Stimulated activated CD4-positive, alpha-beta T cell treated with anti-CD3 and anti-CD28 coated beads, Interleukin-12 subunit alpha, Interleukin-12 subunit beta, amount 100 ng/mL, for 48 hours (primary cell): ENCODE measurements at regions not wholly inside any gene's neighbourhood (a gene's known extent, or its start where the extent isn't known, plus 50 kb on each side); places are given as distances from the start of the nearest gene placed in this dataset.
"Not testable (repeated sequence)": the region's sequence is repeated elsewhere in the genome, so short reads cannot be mapped to it uniquely, and the experiment has no call there.

ENCODE experiments used
- DNase-seq, 3 donors: peaks; one replicate each; pipeline ENCODE4 v3.0.0-alpha.2; 2020; ENCODE audit warnings: low read depth in 2 of 3, low spot score in 1 of 3

DNA sequence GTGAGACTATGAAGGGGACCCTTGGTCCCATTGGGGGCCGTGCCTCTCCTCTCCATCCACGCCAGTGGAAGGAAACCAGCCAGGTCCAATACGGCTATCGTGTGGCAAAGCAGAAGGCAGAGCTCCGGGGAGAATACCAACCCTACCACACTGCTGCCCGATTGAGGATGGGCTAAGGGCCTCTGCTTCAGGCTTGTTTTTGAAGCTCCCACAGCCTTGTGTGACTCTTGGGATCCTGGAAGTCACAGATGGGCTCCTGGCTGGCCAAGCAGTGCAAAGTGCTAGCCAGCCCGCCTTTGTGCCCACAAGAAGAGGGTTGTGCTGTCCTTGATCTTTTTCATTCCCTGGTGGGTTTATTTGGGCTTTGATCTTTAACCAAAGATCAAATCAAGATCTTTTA, 70.6 kb upstream of the ID2 start:
- DNase-seq, result no peak

DNA sequence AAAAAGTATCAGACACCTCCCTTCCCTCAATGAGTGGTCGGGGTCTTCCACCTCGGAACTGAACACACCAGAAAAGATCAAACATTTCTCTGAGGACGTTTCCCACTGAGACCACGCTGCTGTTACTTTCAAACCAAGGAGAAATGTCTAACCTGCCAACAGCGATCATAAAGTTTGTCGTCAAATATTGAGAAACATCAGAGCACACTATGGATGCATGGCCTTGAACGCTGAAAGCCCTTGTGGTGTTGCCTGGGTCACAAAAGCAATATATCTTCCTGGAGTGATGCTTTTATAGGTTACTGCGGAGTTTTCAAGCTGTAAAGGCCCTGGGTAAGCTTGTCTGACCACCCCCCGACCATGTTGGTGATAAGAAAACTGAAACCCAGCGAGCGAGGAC, 70.2 kb upstream of the ID2 start:
- no peak for DNase-seq

DNA sequence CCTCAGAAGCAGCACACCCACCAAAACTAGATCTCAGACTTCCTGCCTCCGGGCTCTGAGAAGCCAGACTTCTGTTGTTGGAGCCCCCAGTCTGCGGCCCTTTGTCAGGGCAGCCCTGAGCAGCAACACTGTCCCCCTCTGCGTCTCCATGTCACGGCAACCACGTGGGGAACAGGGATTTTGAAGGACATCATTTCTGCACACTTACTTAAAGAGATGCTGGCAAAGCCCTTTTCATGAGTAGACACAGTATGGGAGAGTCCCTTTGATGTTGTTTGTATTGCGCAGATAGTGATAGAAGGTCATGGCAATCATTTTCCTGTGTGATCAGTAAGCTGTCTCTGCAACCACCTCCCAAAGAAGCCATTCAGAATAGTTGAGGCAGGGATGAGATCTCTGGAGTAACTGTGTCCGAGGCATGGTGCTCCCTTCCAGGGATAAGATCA, 69.1 kb upstream of the ID2 start:
- DNase-seq, result no peak

DNA sequence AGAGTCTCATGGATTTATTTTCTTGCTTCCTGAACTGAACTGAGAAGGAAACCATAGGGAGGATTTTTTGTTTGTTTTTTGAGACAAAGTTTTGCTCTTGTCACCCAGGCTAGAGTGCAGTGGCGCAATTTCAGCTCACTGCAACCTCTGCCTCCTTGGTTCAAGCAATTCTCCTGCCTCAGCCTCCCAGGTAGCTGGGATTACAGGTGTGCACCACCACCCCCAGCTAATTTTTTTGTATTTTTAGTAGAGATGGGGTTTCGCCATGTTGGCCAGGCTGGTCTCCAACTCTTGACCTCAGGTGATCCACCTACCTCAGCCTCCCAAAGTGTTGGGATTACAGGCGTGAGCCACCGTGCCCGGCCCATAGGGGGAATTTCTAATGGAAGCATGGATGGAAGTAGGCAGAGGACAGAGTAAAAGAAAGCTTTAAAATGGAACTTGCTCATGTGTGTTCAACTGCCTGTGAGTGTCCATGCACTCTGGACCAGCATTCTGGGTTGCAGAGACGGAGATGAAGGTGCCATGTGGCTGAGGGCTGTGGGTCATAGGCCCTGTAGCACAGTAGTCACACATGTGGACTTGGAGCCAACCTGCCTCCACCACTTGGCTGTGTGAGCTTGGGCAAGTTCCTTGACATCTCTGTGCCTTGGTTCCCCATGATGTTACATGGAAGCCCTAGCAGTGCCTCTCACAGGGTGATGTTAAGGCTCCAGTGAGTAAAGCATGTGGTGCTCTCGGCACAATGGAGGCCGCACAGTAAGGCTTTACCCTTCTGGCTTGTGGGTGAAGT, 68.5 kb upstream of the ID2 start:
- DNase-seq, result not testable (repeated sequence)

DNA sequence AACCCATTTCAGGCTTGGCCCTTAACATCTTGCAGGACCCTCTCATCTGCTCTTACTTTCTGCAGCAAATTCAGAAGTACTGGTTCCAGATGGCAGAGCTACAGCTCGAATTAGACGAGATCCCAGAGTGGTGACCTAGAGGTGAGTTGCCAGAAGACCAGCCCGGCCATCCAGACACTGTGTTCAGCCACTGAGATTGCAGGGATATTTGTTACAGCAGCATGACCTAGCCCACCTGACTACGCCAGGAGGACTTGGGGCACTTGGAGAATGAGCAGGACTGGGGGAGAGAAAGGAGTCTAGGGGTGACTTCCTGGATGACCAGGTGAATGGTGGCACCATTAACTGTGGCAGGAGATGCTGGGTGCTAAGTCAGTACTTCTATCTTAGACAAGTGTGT, 67.2 kb upstream of the ID2 start:
- DNase-seq, result no peak

DNA sequence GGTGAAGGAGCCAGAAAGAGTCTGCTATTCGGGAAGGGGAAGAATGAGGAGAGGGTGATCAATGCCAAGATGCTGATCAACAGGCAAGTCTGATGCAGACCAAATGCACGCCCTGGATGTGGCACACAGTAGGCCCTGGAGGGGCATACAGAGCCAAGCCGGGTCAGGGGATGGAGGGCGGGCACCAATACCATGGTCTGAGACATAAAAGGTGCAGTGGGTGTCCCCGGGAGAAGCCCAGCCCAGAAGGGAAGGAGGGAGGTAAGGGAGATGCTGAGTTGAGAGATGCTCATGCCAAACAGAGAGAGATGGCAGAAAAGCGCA, 66.6 kb upstream of the ID2 start:
- DNase-seq, result no peak

DNA sequence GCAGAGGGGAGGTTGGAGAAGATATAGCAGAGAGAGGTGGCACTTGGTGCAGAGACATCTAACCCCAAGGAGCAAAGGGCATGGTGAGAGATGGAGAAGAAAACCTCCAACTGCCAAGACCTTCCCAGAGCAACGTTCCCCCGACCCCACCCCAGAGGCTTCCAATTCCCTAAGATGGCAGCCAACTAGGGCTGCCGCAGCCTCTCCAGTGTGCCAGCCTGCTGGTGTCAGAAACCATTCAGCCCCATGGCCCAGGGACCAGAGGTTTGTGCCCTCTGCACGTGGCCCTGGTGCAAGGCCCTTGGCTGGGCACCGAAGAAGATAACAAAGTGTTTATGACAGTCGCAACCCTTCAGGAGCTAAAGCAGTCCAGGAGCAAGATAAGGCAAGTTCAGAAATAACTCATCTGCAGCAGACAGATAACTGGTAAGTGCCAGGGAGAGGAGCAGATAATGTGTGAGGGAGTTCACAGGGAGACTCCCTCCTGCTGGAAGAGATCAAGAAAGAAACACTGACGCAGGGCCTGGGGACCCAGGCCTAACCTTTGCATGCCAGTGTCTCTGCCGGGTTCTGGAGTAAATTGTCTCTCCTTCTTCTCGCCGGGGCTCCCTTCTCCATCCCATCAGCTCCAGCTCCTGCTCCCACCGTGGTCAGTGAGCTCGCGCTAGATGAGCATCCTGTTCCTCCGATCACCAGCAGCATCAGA, 66.1 kb upstream of the ID2 start:
- no peak for DNase-seq

DNA sequence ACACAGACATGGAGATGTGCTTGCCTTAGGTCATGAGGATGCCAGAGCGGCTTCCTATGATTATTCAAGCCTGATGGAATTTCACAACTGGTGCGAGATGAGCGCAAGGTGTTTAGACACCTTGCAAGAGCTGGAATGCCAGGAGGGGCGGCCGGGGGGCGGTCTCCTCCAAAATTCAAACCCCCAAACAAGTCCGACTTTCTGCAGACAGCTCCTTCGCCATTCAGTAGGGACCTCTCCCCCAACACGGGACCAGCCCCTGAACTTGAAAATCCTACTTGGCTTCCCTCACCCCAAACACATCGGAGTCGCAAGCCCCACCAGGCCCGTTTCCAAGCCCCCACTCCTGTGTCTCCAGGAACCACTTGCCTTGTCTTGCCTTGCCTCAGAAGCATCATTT, 64.8 kb upstream of the ID2 start:
- no peak for DNase-seq

DNA sequence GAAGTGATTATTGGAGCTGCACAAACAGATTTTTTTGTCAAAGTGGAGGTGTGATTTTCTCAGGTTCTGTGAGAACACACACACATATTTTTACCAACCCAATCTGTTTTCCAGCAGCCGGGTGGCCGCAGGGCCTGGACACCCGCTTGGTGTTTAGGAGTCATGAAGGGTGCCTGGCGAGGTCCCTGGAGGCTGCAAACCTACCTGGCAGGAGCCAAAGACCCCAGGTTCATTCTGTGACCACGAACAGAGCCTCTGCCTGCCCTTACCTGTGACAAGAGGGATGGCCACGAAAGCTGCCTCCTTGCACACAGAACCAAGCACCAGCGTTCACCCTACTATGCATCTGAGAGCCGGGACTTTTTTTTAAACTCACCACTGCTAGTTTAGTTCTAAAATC, 64.3 kb upstream of the ID2 start:
- DNase-seq, result no peak

DNA sequence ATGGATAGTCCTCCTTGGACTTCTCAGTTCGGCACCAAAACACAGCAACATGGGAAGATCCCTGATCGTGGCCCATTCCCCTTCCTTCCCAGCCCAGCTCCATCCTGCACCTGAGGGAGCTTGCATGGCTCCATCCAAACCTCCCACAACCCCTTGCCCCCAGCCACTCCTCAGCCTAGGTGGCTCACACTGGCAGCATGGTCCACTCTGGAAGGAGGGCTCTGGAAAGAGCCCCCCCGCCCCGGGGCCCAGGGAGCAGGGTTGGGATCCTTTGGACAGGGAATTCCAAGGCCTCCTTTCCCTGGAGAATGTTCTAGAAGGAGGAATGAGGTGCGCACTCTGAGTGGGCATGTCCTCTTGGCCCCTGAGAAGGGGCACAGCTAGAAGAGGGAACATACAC, 62.8 kb upstream of the ID2 start:
- DNase-seq, result no peak

DNA sequence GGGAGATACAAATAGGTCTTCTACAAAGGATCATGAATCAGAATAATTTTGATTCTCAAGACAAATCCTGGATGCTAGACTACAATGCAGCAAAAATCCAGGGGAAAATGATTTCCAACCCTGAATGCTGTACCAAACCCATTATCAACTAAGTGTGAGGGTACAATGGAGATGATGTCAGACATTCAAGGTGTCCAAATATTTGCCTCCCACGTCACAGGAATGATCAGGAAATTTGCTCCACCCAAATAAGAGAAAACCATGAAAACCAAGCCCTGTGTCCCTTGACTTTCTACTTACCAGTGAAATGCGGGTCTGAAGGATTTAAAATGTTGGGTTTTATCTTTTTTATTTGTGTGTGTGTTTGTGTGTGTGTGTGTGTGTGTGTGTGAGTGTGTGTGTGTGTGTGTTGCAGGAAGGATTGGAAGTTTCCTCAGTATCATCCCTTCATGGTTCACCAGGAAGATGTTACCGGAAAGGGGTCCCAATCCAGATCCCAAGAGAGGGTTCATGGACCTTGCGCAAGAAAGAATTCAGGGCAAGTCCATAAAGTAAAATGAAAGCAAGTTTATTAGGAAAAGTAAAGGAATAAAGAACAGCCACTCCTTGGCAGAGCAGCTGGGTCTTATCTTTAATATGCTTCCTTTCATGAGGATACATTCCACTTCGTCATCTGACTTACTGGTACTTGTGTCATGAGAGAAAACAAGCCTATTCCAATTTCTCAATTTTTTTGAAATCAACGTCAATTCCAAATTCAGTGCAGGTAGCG, 61.1 kb upstream of the ID2 start:
- DNase-seq, result no peak

DNA sequence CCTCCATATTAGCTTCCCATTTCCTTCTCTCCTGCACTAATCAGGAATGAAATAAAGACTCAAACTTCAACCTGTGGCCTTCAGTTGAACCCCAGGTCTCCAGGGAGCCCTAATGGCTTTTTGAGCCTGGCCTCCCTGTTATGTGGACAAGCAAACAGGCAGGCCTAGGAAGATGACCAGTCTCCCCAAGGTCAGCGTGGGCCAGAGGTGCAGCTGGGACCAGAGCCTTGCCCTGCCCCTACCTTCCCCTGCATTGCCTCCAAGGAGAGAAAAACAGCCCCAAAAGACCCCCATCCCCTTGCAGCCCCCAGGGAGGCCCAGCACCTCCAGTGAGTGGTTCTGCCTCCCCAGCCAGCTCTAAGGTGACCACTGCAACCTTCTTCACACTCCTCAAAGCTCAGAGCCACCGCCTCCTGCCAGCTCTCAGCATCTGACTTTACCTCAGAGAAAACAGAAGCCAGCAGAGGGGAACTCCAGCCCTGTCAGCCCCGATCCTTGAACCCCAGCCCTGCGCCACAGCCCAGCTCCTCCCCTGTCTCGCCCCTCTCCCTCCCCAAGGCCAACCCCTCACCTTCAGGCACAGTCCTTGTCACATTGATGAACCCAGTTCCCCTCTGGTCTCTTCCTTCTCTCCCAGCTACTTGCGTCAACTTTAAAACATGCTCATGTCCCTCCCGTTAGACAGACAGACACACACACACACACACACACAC, 59.5 kb upstream of the ID2 start:
- DNase-seq, result no peak

DNA sequence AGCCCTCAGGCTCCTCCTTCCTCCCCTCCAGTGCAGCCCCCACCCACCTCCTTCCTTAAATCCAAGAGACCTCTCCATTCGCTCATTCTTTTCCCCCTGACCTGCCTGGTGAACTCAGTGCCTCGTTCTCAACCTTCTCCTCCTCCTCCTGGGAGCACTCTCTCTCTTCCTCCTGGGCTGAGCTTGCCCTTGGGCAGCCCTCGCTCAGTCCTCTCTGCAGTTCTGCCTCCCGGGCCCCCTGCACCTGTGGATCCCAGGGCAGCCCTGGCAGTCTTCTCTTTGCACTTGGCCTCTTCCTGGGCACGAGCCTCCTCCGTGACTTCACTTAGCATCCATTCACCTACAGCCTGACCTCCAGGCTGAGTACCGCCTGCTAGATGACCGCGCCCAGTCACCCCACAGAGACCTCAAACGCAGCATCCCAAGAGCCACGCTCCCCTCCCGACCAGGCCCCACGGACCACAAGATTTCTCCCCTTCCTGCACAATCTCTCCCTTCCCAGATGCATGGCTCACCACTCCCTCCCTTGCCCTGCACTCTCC, 58.9 kb upstream of the ID2 start:
- no peak for DNase-seq

DNA sequence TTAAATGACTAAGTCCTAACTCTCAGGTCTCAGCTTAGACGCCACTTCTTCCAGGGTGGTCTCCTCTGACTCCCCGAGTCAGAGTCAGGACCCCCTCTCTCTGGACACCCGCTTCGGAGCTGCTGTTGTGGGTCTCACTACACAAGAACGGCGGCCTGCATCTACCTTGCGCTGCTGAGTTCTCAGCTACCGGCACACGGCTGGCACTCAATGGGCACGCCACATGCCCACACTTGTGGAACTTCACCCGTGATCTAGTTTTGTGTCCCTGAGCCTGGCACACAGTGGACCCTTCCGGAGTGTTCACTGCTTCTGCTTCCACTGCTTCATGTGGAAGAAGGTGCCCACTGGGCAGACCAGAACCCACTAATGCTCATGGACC, 58.3 kb upstream of the ID2 start:
- no peak for DNase-seq

DNA sequence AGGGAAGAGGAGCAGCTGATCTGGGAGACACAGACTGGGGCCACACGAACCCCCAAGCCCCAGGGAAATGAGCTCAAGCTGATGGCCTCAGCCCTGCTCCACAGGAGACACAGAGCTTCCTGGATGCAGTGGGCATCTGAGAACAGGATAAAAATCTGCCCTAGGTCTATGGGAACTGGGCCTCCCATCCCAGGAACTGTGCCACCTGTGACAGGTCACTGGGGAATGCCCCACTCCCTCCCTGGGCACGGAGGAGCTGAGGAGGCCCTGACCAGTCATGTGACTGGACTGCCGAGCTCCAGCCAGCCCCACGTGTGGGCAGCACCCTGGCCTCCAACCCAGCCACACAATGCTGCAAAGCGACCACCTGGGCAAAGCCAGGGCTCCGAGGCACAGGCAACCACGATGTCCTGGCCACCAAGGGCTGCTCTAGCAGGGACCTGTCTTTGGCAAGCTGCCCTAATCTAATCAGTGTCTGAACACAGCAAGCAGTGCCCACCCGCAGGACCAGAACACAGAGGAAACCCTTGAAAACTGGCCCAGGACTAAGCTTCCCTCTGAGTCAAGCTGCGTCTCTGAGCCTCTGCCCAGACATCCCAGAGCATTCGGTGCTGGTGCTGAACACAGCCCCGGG, 57.8 kb upstream of the ID2 start:
- DNase-seq, result no peak

DNA sequence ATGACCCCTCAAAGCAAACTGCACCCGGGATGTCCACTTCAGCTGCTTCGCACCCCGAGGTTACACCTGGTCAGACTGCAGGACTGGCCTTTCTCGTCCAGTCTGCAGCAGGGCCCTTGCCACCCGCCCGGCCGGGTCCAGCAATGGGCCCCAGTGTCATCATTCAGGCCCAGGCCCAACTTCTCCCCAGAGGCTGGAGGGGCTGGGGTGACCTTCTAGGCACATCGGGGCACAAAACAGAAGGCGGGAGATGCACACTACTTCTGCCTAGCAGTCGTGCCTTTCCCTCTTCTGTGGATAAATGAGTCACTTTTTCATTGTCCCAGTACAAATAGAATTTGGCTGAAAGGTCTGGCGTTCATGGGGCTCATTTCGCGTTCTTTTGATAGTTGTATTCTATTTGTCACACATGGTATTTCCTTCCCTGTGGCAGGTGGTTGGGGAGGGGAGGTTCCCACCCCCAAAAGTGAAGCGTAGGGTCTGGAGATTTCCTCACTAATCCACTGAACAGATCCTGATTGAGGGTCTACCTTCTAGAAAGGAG, 56.9 kb upstream of the ID2 start:
- DNase-seq, result no peak

DNA sequence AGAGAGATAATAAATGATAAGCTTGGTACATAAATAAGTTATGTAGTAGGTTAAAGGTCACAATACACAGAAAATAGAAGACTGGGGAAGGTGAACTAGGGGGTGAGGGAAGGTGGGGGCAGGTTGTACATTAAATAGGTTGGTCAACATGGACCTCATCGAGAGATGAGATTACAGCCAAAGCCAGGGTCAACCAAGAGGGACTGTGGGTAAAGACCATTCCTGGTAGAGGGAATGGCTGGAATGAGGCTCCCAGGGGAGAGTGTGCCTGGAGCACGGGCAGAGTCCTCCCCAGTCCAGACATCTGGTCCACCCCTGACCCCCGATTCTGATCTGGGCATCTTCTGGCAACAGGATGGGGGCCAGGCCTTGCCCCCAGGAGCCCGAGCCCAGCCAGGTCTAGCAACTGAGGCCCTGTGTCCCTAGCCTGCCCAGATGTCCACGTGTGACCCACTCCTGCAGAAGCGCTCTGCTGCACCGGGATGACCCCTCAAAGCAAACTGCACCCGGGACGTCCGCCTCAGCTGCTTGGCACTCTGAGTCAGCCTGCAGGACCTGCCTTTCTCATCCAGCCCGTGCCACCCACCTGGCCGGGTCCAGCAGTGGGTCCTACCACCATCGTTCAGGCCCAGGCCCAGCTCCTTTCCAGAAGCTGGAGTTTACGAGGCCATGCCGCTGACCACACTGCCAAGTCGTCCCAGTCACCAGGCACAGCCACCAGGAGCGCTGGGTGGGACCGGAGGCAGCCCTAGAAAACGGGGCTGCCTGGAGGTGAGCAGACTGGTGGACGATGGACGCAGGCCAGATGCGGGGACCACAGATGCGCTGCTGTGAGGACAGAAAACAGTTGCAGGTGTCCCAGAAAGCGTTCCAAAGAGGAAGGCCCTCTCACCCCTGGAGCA, 56.2 kb upstream of the ID2 start:
- DNase-seq, result no peak

DNA sequence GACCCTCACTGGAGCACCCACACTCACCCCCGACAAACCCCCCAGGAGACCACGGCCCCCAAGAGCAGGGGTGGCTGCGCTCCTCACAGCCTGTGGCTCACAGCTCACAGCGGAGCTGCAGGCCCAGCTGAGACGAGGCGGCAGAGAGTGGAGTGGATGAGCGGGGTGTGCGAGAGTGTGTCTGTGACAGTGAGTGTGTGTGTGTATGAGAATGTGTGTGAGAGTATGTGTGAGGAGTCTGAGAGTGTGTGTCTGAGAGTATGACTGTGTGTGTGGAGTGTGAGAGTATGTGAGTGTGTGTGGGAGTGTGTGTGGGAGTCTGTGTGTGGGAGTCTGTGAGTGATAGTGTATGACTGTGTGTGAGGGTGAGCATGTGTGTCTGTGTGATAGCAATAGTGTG, 55.3 kb upstream of the ID2 start:
- no peak for DNase-seq

DNA sequence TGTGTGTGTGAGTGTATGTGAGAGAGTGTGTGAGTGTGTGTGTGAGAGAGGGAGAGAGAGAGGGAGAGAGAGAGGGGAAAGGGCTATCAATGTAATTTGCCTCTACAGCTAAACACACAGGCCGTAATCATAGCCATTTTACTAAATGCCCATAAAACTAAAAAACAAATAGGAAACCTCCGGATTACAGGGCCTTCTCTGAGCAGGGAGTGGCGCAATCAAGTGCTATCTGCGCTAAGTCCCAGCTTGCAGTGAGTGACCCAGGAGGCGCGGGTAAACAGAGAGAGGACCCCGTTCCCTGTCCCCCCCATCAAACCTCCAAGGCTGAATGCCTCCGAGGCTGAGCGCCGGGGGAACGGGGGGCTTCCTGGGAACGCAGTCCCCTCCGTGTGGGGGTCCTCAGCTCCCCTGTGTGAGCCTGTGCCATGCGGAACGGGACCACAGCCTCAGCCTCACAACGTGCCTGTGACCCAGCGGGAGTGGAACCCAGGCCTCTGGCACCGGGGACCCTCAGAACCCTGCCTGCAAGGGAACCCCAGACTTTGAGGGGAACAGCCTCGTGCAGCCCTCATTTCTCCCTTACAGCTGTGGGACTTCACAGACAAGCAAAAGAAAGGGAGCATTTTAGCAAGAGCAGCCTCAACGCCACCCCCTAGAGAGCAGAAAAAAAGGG, 54.7 kb upstream of the ID2 start:
- DNase-seq, result no peak
